HG03469 (cell line): ENCODE measurements at regions not wholly inside any gene's neighbourhood (a gene's known extent, or its start where the extent isn't known, plus 50 kb on each side); places are given as distances from the start of the nearest gene placed in this dataset.

Experiments
- ATAC-seq: cut with Tn5 transposase; IDR thresholded peaks from one replicate; pipeline ENCODE4 v1.9.1; 2021; ENCODE audit warnings: mild to moderate bottlenecking, moderate library complexity, moderate number of reproducible peaks; ENCODE audit not compliant: unreplicated experiment

- ATAC-seq, result no peak
These were observed 337.7 kb downstream of the SIPA1L2 start for GRCh38 chr1:232292239-232292638.

- ATAC-seq, result no peak
These were observed 338.3 kb downstream of the SIPA1L2 start for GRCh38 chr1:232291681-232292080.

GRCh38 chr1:232291261-232291660, 338.7 kb downstream of the SIPA1L2 start:
- no peak for ATAC-seq

DNA sequence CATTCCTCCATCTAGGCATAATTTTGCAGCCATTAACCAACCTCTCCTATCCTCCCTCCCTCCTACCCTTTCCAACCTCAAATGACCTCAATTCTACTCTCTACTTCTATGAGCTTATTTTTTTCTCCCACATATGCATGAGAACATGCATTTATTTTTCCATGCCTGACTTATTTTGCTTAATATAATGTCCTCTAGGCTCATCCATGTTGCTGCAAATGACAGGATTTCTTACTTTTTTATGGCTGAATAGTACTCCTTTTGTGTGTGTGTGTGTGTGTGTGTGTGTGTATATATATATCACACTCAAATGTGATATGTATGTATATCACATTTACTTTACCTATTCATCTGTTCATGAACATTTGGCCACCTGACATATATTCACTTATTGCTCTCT, 339.4 kb downstream of the SIPA1L2 start:
- no peak for ATAC-seq

DNA sequence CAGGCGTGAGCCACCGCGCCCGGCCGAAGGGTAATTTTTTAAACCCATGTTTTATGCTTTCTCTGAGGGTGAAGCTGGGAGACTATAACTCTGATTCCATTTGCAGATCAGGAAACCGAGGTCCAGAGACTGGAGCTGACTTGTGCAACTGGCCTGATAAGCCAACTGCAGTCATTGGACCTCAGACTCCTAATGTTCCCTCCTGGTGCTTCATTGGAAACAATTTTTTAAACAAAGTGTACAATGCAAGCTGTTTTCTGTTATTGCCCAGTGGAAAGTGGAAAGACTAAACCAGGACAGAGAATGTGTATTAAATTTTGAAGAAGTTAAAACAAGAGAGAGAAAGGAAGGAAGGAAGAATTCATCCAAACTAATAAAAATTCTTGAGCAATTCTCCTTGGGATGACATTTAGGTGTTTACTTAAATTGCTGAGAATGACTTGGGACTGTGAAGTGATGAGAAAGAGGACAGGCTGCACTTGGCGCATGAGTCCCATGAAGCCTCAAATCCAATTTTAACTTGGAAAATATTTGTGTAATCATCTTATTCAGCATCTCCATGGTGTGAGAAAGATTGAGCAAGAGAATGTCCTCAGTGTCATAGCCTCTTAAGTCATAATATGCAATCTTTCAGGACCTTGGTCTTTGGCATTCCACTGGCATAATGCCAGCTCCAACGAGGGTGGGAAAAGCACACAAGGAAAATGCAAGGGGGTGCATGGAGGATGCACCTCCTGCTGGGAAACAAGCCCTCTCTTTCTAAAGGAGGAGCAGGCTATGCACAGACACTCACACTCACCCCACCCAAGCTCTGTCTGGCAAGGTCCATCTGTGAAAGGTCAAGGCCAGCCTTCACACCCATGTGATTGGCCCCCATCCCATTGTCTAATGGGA, 342.0 kb downstream of the SIPA1L2 start:
- no peak for ATAC-seq

- ATAC-seq, result no peak
These were observed 344.8 kb downstream of the SIPA1L2 start for GRCh38 chr1:232285138-232285537.

DNA sequence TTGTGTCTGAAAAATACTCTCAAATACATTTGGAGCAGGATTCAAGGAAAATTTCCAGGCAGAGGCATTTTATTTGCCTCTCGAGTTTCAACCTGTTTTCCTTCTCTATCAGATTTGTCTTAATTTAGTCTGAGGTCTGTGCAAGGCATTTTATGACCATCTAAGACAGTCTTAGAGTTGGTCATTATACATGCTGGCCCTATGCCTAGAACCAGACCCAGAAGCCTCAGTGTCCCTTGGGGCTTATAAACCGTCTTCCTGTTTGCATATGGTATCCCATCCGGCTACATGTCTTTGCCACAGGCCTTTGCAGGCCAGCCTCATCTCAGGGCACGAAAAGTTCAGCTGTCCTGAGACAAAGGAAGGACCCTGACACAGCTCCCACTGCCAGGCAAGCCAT, 346.1 kb downstream of the SIPA1L2 start:
- ATAC-seq, result no peak

- ATAC-seq, result no peak
These were observed 347.4 kb downstream of the SIPA1L2 start for GRCh38 chr1:232282498-232282897.

- no peak for ATAC-seq
These were observed 349.0 kb downstream of the SIPA1L2 start for GRCh38 chr1:232280910-232281309.

GRCh38 chr1:232279909-232280400, 350.0 kb downstream of the SIPA1L2 start:
- no peak for ATAC-seq

DNA sequence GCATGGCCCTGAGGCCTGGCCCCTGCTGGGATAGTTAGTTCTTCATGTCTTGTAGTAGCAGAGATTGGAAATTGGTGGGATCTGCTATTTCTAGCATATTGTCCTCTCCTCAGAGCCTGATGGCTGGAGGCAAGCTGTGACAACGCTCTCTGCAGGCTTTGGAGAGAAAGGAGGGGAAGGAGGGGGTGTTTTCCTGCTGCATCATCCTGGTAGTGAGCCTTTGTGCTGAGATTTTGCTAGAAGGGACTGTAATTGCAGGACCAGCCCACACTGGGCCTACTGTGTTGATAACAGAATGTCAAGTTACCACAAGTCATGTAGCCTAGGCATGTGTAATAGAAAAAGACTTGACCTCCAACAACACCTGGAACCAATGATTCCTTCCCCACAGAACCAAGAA, 351.0 kb downstream of the SIPA1L2 start:
- ATAC-seq, result no peak

DNA sequence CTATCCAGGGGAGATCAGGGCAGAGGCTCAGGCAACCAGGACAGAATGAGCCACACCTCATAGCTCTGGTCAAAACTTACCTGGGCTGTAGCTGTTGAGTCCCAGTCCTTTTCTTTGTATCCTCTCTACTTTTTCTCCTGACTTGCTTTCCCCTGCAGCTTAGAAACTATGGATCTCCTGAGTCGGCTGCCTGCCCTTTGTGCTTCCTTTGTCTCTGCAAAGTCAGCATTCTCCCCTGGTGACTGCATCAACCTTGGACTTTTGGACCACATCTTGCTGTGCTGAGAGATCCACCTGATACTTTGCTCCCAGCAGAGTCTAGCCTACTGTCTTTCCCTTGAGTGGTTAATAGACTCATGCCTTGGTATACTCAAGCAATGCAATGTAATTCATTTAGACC, 353.3 kb downstream of the SIPA1L2 start:
- no peak for ATAC-seq

DNA sequence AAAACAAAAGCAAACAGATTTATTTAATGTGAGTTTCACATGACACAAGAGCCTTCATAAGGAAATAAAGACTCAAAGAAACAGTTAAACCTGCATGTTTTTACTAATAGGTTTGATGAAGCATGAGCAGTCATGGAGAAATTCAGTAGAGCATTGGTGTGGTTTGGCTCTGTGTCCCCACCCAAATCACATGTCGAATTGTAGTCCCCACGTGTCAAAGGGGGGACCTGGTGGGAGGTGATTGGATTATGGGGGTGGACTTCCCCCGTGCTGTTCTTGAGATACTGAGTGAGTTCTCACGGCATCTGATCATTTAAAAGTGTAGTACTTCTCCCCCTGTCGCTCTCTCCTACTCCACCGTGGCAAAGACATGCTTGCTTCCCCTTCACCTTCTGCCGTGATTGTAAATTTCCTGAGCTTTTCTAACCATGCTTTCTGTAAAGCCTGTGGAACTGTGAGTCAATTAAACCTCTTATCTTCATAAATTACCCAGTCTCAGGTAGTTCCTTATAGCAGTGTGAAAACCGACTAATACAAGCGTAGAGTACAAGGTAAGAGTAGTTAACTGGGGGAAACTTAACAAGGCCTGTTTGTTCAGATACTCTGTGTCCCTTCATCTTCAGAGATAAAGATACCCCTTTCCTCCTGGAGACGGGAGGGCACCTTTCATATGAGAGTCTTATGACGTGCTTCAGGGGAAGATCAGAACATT, 354.8 kb downstream of the SIPA1L2 start:
- ATAC-seq, result no peak

- ATAC-seq, result no peak
These were observed 355.6 kb downstream of the SIPA1L2 start for GRCh38 chr1:232274236-232274855.

DNA sequence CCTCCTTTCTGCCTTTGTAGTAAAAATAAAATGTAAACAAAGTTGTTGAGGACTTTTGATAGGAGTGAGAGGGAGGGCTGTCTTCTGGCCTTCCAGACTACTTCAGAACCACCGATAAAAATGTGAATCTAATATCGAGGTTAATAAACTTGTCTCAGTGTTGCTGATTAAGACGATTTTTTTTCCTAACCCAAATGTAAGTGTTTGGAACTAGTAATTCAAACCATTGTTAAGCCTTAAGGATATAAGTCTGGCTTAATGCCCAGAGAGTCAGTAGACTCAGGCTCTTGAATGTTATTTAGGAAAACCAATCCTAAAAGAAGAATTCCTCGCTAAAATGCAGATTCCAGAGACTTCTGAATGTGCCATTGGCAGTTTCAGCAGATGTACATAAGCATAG, 356.9 kb downstream of the SIPA1L2 start:
- no peak for ATAC-seq

DNA sequence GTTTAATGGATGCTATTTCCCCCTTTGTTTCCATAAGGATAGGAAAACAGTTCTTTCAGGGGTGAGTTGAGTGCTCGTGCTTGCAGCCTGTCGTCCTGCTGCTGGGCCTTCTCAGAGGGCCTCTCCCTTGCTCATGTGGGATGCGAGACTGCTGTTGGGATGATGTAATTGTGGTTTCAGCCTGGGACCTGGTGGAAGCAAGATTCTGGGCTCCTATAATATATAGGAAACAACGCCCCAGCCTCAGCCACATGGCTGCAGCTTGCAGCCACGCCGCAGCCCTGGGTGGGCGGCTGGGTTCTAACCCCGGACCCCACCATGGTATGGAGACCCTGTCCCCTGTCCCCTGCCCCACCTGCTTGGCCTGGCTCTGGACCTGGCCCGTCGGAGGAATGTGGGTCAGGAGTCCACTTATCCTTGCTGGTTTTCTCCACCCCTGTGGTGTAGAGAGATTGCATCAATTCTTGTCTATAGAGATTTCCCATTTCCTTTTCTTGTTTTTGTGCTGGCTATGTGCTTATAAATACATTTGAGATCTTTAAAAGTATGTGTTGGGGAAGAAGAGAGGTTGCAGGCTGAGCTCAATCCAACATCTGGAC, 357.8 kb downstream of the SIPA1L2 start:
- no peak for ATAC-seq

DNA sequence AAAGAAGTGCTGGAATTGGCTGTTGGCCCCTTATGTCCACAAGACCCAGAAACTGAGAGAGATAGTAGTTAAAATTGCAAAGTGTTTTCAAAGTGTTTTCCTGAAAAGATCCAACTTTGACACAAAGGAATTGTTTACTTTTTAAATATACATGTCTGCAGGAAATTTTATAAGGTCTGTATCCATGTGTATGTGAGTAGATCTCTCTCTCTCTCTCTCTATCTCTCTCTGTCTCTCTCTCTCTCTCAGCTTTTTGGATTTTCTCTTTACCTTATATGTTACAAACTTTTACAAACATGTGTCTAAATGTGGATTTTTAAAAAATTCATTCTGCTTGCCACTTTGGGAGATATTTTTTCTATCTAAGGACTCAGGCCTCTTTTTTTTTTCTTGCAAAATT, 358.6 kb downstream of the SIPA1L2 start:
- ATAC-seq, result no peak

- no peak for ATAC-seq
These were observed 359.9 kb downstream of the SIPA1L2 start for GRCh38 chr1:232269988-232270387.

DNA sequence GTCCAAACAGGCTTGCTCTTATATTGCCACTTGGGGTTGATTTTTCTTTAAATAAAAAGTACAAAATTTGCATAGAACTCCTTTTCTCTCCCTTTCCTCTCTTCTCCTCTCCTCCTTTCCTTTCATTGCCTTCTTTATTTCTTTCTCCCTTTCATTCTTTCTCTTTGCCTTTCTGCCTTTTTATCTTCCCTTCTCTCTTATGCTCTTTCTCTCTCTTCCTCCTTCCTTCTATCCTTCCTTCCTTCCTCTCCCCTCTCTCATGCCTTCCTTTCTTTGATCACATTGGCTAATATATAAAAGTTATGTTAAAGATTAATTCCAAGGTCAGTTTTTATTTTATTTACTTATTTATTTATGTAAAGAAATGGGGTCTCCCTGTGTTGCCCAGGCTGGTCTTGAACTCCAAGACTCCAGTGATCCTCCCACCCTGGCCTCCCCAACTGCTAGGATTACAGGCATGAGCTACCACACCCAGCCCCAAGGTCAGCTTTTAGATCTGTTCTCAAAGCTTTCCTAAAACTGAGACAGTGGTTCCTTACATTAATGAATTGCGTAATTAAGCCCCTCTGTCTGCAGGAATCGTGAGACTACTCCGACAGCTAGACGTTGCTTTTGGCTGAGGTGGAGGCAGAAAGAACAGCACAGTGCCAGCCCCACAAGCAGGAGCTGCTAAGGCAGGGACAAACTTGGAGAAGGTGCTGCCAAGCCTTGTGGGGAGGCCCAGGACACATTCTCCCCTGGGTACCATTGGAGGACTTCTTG, 361.9 kb downstream of the SIPA1L2 start:
- ATAC-seq, result no peak

DNA sequence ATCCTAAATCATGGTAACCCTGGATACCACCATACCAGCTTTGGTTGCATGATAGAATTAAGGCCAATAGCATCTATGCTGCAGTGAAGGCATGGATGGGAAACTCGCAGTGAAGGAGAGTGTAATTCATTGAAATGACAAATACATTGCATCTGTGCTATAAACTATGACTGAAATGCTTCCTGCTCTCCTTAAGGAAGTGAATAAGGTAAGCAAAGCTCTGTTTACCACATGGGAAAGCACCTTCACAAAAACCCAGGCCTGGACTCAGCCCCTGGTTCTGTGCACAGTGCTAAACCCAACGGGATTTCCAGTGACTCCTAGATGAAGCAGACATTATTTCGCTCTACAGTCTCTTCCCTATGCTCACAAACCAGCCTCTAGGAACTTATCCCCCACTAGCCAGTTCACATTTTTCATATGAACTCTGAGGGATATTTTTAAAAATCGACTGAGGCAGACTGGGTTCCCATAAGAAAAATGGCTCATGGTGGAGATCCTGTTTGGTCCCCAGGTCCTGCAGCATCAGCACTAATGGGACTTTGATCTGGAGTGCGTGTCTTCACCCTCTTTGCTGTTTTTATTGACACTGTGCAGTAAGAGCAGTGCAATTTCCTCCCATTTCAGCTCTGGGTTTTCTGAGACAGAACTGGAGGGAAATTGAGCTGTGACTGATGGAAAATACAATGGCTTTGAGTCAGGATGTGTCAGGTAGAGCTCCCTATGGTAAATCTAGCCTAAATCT, 362.7 kb downstream of the SIPA1L2 start:
- ATAC-seq, result no peak
